AG09319 (cell line): ENCODE measurements at regions not wholly inside any gene's neighbourhood (a gene's known extent, or its start where the extent isn't known, plus 50 kb on each side); places are given as distances from the start of the nearest gene placed in this dataset.

ENCODE experiments used
- DNase-seq: peaks from one replicate; pipeline ENCODE4 v3.0.0-alpha.2; 2010; ENCODE audit warnings: low read depth; ENCODE audit errors: extremely low read depth
- CTCF ChIP-seq: IDR thresholded peaks from 2 replicates; pipeline ENCODE4 v1.5.1; 2011; ENCODE audit warnings: low read depth, mild to moderate bottlenecking, inconsistent platforms, low read length, moderate library complexity

GRCh38 chr2:103012590-103012989 lies 250.8 kb downstream of the TMEM182 start:
- DNase-seq = no peak
- TF ChIP-seq CTCF = no peak

- DNase-seq = no peak
- no peak for TF ChIP-seq CTCF
Observed at GRCh38 chr2:103025056-103025455, 263.2 kb downstream of the TMEM182 start.

GRCh38 chr2:103028181-103028580 lies 266.4 kb downstream of the TMEM182 start:
- TF ChIP-seq CTCF = no peak

More at GRCh38 chr2:103028181-103028580, 266.4 kb downstream of the TMEM182 start:
- DNase-seq = no peak
